SK-N-SH treated with all-trans-retinoic acid at 6 μM for 48 hours (cell line): ENCODE measurements at regions not wholly inside any gene's neighbourhood (a gene's known extent, or its start where the extent isn't known, plus 50 kb on each side); places are given as distances from the start of the nearest gene placed in this dataset.

Experiments used
- ARNTL ChIP-seq: fragments of 450-650 bp; formaldehyde crosslinking; IDR thresholded peaks from 2 replicates; pipeline ENCODE4 v1.5.0; 2020; ENCODE audit warnings: low read depth, mild to moderate bottlenecking, moderate library complexity, borderline replicate concordance
- BACH2 ChIP-seq: fragments of 250-450 bp; sonication (Bioruptor Pico); IDR thresholded peaks from 2 replicates; pipeline ENCODE4 v1.9.0; 2021; ENCODE audit warnings: mild to moderate bottlenecking, borderline replicate concordance
- CSDC2 ChIP-seq: fragments of 250-450 bp; sonication (Bioruptor Pico); IDR thresholded peaks from 2 replicates; pipeline ENCODE4 v1.5.0; 2020; ENCODE audit warnings: mild to moderate bottlenecking, moderate library complexity
- ISL1 ChIP-seq: fragments of 250-450 bp; sonication (Bioruptor Pico); IDR thresholded peaks from 2 replicates; pipeline ENCODE4 v2.1.2; 2022; ENCODE audit warnings: mild to moderate bottlenecking, moderate library complexity
- OSR1 ChIP-seq: fragments of 250-450 bp; sonication (Bioruptor Pico); IDR thresholded peaks from 2 replicates; pipeline ENCODE4 v1.8.0; 2022; ENCODE audit warnings: moderate library complexity, mild to moderate bottlenecking, inconsistent platforms
- RARB ChIP-seq: fragments of 250-450 bp; sonication (Bioruptor Pico); IDR thresholded peaks from 2 replicates; pipeline ENCODE4 v1.8.0; 2021; ENCODE audit warnings: mild to moderate bottlenecking, moderate library complexity
- TOX ChIP-seq: fragments of 250-450 bp; sonication (Bioruptor Pico); IDR thresholded peaks from 2 replicates; pipeline ENCODE4 v1.8.0; 2021; ENCODE audit warnings: mild to moderate bottlenecking, moderate library complexity, borderline replicate concordance
- ZFP3 ChIP-seq: fragments of 250-450 bp; sonication (Bioruptor Pico); IDR thresholded peaks from 2 replicates; pipeline ENCODE4 v1.5.0; 2020; ENCODE audit warnings: mild to moderate bottlenecking, moderate library complexity
- ZNF565 ChIP-seq: fragments of 450-650 bp; formaldehyde crosslinking; conservative IDR thresholded peaks from 2 replicates; pipeline ENCODE4 v1.5.0; 2020; ENCODE audit warnings: low read depth, mild to moderate bottlenecking, moderate library complexity
- ZNF70 ChIP-seq: fragments of 450-650 bp; formaldehyde crosslinking; IDR thresholded peaks from 2 replicates; pipeline ENCODE4 v1.5.0; 2020; ENCODE audit warnings: mild to moderate bottlenecking, moderate library complexity
- TF ChIP-seq, protein P1 (sequence below): fragments of 250-450 bp; sonication (Bioruptor Pico); IDR thresholded peaks from 2 replicates; pipeline ENCODE4 v1.5.1; 2020; ENCODE audit warnings: low read depth, mild to moderate bottlenecking, moderate library complexity
- TF ChIP-seq, protein P2 (sequence below): fragments of 250-450 bp; sonication (Bioruptor Pico); IDR thresholded peaks from 2 replicates; pipeline ENCODE4 v1.8.0; 2021; ENCODE audit warnings: low read depth, mild to moderate bottlenecking, moderate library complexity, borderline replicate concordance
- TF ChIP-seq, protein P3 (sequence below): fragments of 250-450 bp; sonication (Bioruptor Pico); IDR thresholded peaks from 2 replicates; pipeline ENCODE4 v1.8.0; 2020; ENCODE audit warnings: mild to moderate bottlenecking, moderate library complexity, borderline replicate concordance
- TF ChIP-seq, protein P4 (sequence below): fragments of 250-450 bp; sonication (Bioruptor Pico); IDR thresholded peaks from 2 replicates; pipeline ENCODE4 v1.5.1; 2021; ENCODE audit warnings: mild to moderate bottlenecking, moderate library complexity

DNA sequence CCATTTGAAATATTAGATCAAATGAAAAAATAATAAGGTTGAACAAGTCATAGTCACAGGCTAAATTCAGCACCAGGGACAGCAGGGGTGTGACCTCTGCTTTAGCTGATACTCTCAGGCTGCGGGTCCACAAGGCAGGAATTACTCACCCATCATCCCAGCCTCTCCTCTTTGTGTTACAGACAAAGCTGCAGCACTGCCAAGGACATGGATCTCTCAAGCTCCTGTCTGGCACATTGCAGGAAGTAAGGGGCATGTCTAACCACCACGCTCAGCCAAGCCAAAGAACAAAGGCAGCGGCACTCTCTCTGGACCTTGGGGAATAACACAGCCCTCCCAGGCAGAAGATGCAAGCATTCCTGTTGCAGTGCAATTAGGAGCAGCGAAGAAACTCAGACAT, 783.8 kb downstream of the VRK1 start:
- TF ChIP-seq RARB (CRISPR knock-in tag): no peak
- TF ChIP-seq ZNF70 (CRISPR knock-in tag): no peak
- TF ChIP-seq ARNTL (CRISPR knock-in tag): no peak
- no peak for TF ChIP-seq BACH2
- TF ChIP-seq, protein P1, sequence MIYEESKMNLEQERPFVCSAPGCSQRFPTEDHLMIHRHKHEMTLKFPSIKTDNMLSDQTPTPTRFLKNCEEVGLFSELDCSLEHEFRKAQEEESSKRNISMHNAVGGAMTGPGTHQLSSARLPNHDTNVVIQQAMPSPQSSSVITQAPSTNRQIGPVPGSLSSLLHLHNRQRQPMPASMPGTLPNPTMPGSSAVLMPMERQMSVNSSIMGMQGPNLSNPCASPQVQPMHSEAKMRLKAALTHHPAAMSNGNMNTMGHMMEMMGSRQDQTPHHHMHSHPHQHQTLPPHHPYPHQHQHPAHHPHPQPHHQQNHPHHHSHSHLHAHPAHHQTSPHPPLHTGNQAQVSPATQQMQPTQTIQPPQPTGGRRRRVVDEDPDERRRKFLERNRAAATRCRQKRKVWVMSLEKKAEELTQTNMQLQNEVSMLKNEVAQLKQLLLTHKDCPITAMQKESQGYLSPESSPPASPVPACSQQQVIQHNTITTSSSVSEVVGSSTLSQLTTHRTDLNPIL (CRISPR knock-in tag): no peak
- no peak for TF ChIP-seq OSR1
- TF ChIP-seq, protein P2, sequence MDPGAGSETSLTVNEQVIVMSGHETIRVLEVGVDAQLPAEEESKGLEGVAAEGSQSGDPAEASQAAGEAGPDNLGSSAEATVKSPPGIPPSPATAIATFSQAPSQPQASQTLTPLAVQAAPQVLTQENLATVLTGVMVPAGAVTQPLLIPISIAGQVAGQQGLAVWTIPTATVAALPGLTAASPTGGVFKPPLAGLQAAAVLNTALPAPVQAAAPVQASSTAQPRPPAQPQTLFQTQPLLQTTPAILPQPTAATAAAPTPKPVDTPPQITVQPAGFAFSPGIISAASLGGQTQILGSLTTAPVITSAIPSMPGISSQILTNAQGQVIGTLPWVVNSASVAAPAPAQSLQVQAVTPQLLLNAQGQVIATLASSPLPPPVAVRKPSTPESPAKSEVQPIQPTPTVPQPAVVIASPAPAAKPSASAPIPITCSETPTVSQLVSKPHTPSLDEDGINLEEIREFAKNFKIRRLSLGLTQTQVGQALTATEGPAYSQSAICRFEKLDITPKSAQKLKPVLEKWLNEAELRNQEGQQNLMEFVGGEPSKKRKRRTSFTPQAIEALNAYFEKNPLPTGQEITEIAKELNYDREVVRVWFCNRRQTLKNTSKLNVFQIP (CRISPR knock-in tag): no peak
- no peak for TF ChIP-seq ZNF565
- TF ChIP-seq, protein P3, sequence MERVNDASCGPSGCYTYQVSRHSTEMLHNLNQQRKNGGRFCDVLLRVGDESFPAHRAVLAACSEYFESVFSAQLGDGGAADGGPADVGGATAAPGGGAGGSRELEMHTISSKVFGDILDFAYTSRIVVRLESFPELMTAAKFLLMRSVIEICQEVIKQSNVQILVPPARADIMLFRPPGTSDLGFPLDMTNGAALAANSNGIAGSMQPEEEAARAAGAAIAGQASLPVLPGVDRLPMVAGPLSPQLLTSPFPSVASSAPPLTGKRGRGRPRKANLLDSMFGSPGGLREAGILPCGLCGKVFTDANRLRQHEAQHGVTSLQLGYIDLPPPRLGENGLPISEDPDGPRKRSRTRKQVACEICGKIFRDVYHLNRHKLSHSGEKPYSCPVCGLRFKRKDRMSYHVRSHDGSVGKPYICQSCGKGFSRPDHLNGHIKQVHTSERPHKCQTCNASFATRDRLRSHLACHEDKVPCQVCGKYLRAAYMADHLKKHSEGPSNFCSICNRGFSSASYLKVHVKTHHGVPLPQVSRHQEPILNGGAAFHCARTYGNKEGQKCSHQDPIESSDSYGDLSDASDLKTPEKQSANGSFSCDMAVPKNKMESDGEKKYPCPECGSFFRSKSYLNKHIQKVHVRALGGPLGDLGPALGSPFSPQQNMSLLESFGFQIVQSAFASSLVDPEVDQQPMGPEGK (CRISPR knock-in tag): no peak
- TF ChIP-seq CSDC2 (CRISPR knock-in tag): no peak
- TF ChIP-seq TOX (CRISPR knock-in tag): no peak
- no peak for TF ChIP-seq ZFP3 (CRISPR knock-in tag)
- no peak for TF ChIP-seq ISL1 (CRISPR knock-in tag)
- TF ChIP-seq, protein P4, sequence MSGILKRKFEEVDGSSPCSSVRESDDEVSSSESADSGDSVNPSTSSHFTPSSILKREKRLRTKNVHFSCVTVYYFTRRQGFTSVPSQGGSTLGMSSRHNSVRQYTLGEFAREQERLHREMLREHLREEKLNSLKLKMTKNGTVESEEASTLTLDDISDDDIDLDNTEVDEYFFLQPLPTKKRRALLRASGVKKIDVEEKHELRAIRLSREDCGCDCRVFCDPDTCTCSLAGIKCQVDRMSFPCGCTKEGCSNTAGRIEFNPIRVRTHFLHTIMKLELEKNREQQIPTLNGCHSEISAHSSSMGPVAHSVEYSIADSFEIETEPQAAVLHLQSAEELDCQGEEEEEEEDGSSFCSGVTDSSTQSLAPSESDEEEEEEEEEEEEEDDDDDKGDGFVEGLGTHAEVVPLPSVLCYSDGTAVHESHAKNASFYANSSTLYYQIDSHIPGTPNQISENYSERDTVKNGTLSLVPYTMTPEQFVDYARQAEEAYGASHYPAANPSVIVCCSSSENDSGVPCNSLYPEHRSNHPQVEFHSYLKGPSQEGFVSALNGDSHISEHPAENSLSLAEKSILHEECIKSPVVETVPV (CRISPR knock-in tag): no peak
